GM18519 (cell line): ENCODE measurements at regions not wholly inside any gene's neighbourhood (a gene's known extent, or its start where the extent isn't known, plus 50 kb on each side); places are given as distances from the start of the nearest gene placed in this dataset.
"Not testable (repeated sequence)": the region's sequence is repeated elsewhere in the genome, so short reads cannot be mapped to it uniquely, and the experiment has no call there.

Experiments used
- ATAC-seq: cut with Tn5 transposase; IDR thresholded peaks from one replicate; pipeline ENCODE4 v1.9.1; 2021; ENCODE audit warnings: mild to moderate bottlenecking, moderate library complexity; ENCODE audit not compliant: unreplicated experiment, low FRiP score

GRCh38 chr4:16450724-16451123 lies 224.5 kb upstream of the TAPT1 start:
- no peak for ATAC-seq

GRCh38 chr4:16450031-16450430 lies 223.8 kb upstream of the TAPT1 start:
- no peak for ATAC-seq

GRCh38 chr4:16449406-16449805 lies 223.1 kb upstream of the TAPT1 start:
- no peak for ATAC-seq

GRCh38 chr4:16448241-16448840 lies 222.1 kb upstream of the TAPT1 start:
- no peak for ATAC-seq

GRCh38 chr4:16443504-16444088 lies 217.3 kb upstream of the TAPT1 start:
- ATAC-seq: peak; percentile 93

GRCh38 chr4:16442296-16442695 lies 216.0 kb upstream of the TAPT1 start:
- no peak for ATAC-seq

- no peak for ATAC-seq
Observed at GRCh38 chr4:16439768-16440167, 213.5 kb upstream of the TAPT1 start.

- no peak for ATAC-seq
Observed at GRCh38 chr4:16438986-16439385, 212.7 kb upstream of the TAPT1 start.

- no peak for ATAC-seq
Observed at GRCh38 chr4:16437836-16438235, 211.6 kb upstream of the TAPT1 start.

GRCh38 chr4:16431866-16432265 lies 205.6 kb upstream of the TAPT1 start:
- ATAC-seq: no peak

- no peak for ATAC-seq
Observed at GRCh38 chr4:16418814-16419213, 192.5 kb upstream of the TAPT1 start.

- ATAC-seq: no peak
Observed at GRCh38 chr4:16417198-16417597, 190.9 kb upstream of the TAPT1 start.

GRCh38 chr4:16416601-16417000 lies 190.3 kb upstream of the TAPT1 start:
- ATAC-seq: no peak

- ATAC-seq: no peak
Observed at GRCh38 chr4:16415751-16416150, 189.5 kb upstream of the TAPT1 start.

- no peak for ATAC-seq
Observed at GRCh38 chr4:16413814-16414555, 187.7 kb upstream of the TAPT1 start.

GRCh38 chr4:16411501-16412085 lies 185.3 kb upstream of the TAPT1 start:
- ATAC-seq: no peak

GRCh38 chr4:16393216-16393615 lies 166.9 kb upstream of the TAPT1 start:
- ATAC-seq: not testable (repeated sequence)

- ATAC-seq: no peak
Observed at GRCh38 chr4:16391196-16391595, 164.9 kb upstream of the TAPT1 start.

GRCh38 chr4:16387448-16387847 lies 161.2 kb upstream of the TAPT1 start:
- ATAC-seq: no peak

GRCh38 chr4:16386711-16387320 lies 160.5 kb upstream of the TAPT1 start:
- ATAC-seq: no peak

GRCh38 chr4:16384576-16384975 lies 158.3 kb upstream of the TAPT1 start:
- ATAC-seq: no peak
